ENCODE measurements at regions not wholly inside any gene's neighbourhood (a gene's known extent, or its start where the extent isn't known, plus 50 kb on each side); places are given as distances from the start of the nearest gene placed in this dataset.

- Histone ChIP-seq H3K27me3 (ENCODE audit: insufficient read depth, low read length, poor library complexity, severe bottlenecking) (no peaks in the 10 kb centered on the region), H2AFZ (ENCODE audit: low read length) (no peak overlapping the region), H3K79me2 (ENCODE audit: insufficient read depth, low read length) (no peaks in the 10 kb centered on the region), H3K4me3 (ENCODE audit: low read length, poor library complexity, severe bottlenecking) (no peak overlapping the region), H4K20me1 (ENCODE audit: insufficient read depth, low read length, poor library complexity, severe bottlenecking) (no peaks in the 10 kb centered on the region), H3K9ac (ENCODE audit: low read depth, low read length, poor library complexity, severe bottlenecking) (no peak overlapping the region), H3F3A (ENCODE audit: low read depth) (no peaks in the 10 kb centered on the region), H3K36me3 (ENCODE audit: insufficient read depth, low read length) (no peaks in the 10 kb centered on the region), H3K4me2 (ENCODE audit: low read depth, low read length, poor library complexity, severe bottlenecking) (no peak overlapping the region), H3K9me3 (ENCODE audit: insufficient read depth, low read depth, low read length) (no peaks in the 10 kb centered on the region), H3K4me1 (ENCODE audit: insufficient read depth, low read length, poor library complexity, severe bottlenecking) (peaks cover 12% of the 10 kb centered on the region), H3K9me2 (replicated peaks; ENCODE audit: low read depth, low read length) (no peaks in the 10 kb centered on the region)
- no peak for TF ChIP-seq EZH2phosphoT487 (IDR thresholded peaks at IDR 0.05; ENCODE audit: borderline replicate concordance)
- TF ChIP-seq, protein P1, sequence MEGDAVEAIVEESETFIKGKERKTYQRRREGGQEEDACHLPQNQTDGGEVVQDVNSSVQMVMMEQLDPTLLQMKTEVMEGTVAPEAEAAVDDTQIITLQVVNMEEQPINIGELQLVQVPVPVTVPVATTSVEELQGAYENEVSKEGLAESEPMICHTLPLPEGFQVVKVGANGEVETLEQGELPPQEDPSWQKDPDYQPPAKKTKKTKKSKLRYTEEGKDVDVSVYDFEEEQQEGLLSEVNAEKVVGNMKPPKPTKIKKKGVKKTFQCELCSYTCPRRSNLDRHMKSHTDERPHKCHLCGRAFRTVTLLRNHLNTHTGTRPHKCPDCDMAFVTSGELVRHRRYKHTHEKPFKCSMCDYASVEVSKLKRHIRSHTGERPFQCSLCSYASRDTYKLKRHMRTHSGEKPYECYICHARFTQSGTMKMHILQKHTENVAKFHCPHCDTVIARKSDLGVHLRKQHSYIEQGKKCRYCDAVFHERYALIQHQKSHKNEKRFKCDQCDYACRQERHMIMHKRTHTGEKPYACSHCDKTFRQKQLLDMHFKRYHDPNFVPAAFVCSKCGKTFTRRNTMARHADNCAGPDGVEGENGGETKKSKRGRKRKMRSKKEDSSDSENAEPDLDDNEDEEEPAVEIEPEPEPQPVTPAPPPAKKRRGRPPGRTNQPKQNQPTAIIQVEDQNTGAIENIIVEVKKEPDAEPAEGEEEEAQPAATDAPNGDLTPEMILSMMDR (conservative IDR thresholded peaks at IDR 0.05; ENCODE audit: low read length), result no peak
Measured at GRCh38 chr3:102238362-102238761, 196.5 kb upstream of the ZPLD1 start.

- Histone ChIP-seq H3F3A (ENCODE audit: low read depth) (no peaks in the 10 kb centered on the region), H2AFZ (ENCODE audit: low read length) (no peak overlapping the region), H3K36me3 (ENCODE audit: insufficient read depth, low read length) (no peaks in the 10 kb centered on the region), H4K20me1 (ENCODE audit: insufficient read depth, low read length, poor library complexity, severe bottlenecking) (no peaks in the 10 kb centered on the region), H3K4me3 (ENCODE audit: low read length, poor library complexity, severe bottlenecking) (no peak overlapping the region), H3K9me2 (replicated peaks; ENCODE audit: low read depth, low read length) (no peaks in the 10 kb centered on the region), H3K27me3 (ENCODE audit: insufficient read depth, low read length, poor library complexity, severe bottlenecking) (no peaks in the 10 kb centered on the region), H3K9me3 (ENCODE audit: insufficient read depth, low read depth, low read length) (no peaks in the 10 kb centered on the region), H3K4me1 (ENCODE audit: insufficient read depth, low read length, poor library complexity, severe bottlenecking) (no peaks in the 10 kb centered on the region), H3K4me2 (ENCODE audit: low read depth, low read length, poor library complexity, severe bottlenecking) (no peak overlapping the region), H3K79me2 (ENCODE audit: insufficient read depth, low read length) (no peaks in the 10 kb centered on the region), H3K9ac (ENCODE audit: low read depth, low read length, poor library complexity, severe bottlenecking) (no peak overlapping the region)
- TF ChIP-seq, protein P1 (conservative IDR thresholded peaks at IDR 0.05; ENCODE audit: low read length), result no peak
- no peak for TF ChIP-seq EZH2phosphoT487 (IDR thresholded peaks at IDR 0.05; ENCODE audit: borderline replicate concordance)
Measured at GRCh38 chr3:102240720-102241119, 194.1 kb upstream of the ZPLD1 start.

GRCh38 chr3:102248981-102249705 lies 185.7 kb upstream of the ZPLD1 start:
- TF ChIP-seq, protein P1 (conservative IDR thresholded peaks at IDR 0.05; ENCODE audit: low read length), result no peak
- no peak for TF ChIP-seq EZH2phosphoT487 (IDR thresholded peaks at IDR 0.05; ENCODE audit: borderline replicate concordance)
- Histone ChIP-seq H3F3A (ENCODE audit: low read depth) (no peaks in the 10 kb centered on the region), H2AFZ (ENCODE audit: low read length) (no peak overlapping the region), H3K4me3 (ENCODE audit: low read length, poor library complexity, severe bottlenecking) (no peak overlapping the region), H3K9me3 (ENCODE audit: insufficient read depth, low read depth, low read length) (no peaks in the 10 kb centered on the region), H3K4me2 (ENCODE audit: low read depth, low read length, poor library complexity, severe bottlenecking) (no peak overlapping the region), H4K20me1 (ENCODE audit: insufficient read depth, low read length, poor library complexity, severe bottlenecking) (no peaks in the 10 kb centered on the region), H3K36me3 (ENCODE audit: insufficient read depth, low read length) (no peaks in the 10 kb centered on the region), H3K9me2 (replicated peaks; ENCODE audit: low read depth, low read length) (no peaks in the 10 kb centered on the region), H3K4me1 (ENCODE audit: insufficient read depth, low read length, poor library complexity, severe bottlenecking) (no peaks in the 10 kb centered on the region), H3K9ac (ENCODE audit: low read depth, low read length, poor library complexity, severe bottlenecking) (no peak overlapping the region), H3K79me2 (ENCODE audit: insufficient read depth, low read length) (no peaks in the 10 kb centered on the region), H3K27me3 (ENCODE audit: insufficient read depth, low read length, poor library complexity, severe bottlenecking) (no peaks in the 10 kb centered on the region)

Measured in Loucy (cell line).